Ovary (tissue), 7 donors: ENCODE measurements at regions not wholly inside any gene's neighbourhood (a gene's known extent, or its start where the extent isn't known, plus 50 kb on each side); places are given as distances from the start of the nearest gene placed in this dataset.

ENCODE experiments used
- DNase-seq, 5 donors: peaks; one replicate each; pipeline ENCODE4 v3.0.0-alpha.2; 2019 to 2020
- H3K27ac ChIP-seq, 2 donors: fragments of 200-600 bp; one replicate each; pipeline versions ENCODE4 v1.5.1 to v1.8.0; 2019 to 2022
- H3K27me3 ChIP-seq: fragments of 200-600 bp; one replicate; pipeline ENCODE4 v1.8.0; 2022
- H3K36me3 ChIP-seq: fragments of 200-600 bp; sonication (generic); one replicate; pipeline ENCODE4 v1.5.1; 2019
- H3K4me1 ChIP-seq: one replicate; pipeline ENCODE4 v1.8.1; 2013; ENCODE audit warnings: mild to moderate bottlenecking, moderate library complexity; ENCODE audit not compliant: insufficient read depth
- H3K4me3 ChIP-seq: fragments of 200-600 bp; sonication (generic); one replicate; pipeline ENCODE4 v1.5.1; 2017
- H3K9me3 ChIP-seq, 2 donors: fragments of 200-600 bp in 1 of 2; sonication (generic) in 1 of 2; one replicate each; pipeline versions ENCODE4 v1.5.1 to v1.8.1; 2013 to 2019; ENCODE audit warnings: mild to moderate bottlenecking in 1 of 2, moderate library complexity in 1 of 2
- EP300 ChIP-seq: sonication (generic); formaldehyde crosslinking; IDR thresholded peaks from one replicate; pipeline ENCODE4 v1.6.1; 2017; ENCODE audit warnings: antibody characterized with exemption
- POLR2A ChIP-seq: fragments of 450-650 bp; IDR thresholded peaks from one replicate; pipeline ENCODE4 v1.6.1; 2017; ENCODE audit warnings: antibody characterized with exemption, mild to moderate bottlenecking, moderate library complexity
- WGBS, 3 donors: extraction: QIAGEN DNeasy Blood & Tissue Kit in 1 of 3; methylation state at CpG; one replicate each; pipeline versions ENCODE4 v1.1.5 to v1.1.7; 2013 to 2017; 5-methylcytosine and 5-hydroxymethylcytosine counted together
- intact Hi-C, 4 donors: fragments of 100-400 bp; cut with DNase I; formaldehyde crosslinking; loops; one replicate each; pipeline versions ENCODE4 v1.11.0 to v1.15.1; 2022 to 2023
- TF ChIP-seq, protein P1 (sequence below), 3 donors: fragments of 450-650 bp in 2 of 3; fragments of 200-600 bp in 1 of 3; IDR thresholded peaks; one replicate each; pipeline versions ENCODE4 v1.5.1 to v1.8.0; 2016 to 2022; ENCODE audit warnings: antibody characterized with exemption in 3 of 3, mild to moderate bottlenecking in 1 of 3
- donor health status: DM: no; HTN: no; CAD: no; lungs with moderate emphysema.
- donor health status: DM: no; HTN: no; CAD: no.
- donor health status: Bipolar disorder and iron deficiency.
- donor health status: DM: no; HTN: no; CAD: no.
- donor health status: DM: yes; HTN: yes; CAD: no.

- H3K9me3 ChIP-seq, result no peaks in the 10 kb centered on the region
- H3K4me1 ChIP-seq, result no peaks in the 10 kb centered on the region
- no peaks in the 10 kb centered on the region for H3K36me3 ChIP-seq
- intact Hi-C loops, result no loop called here
- 79 to 86% (median 85%) methylated on average over 5 of the region's 5 CpGs for WGBS, 3 donors
- no peaks in the 10 kb centered on the region for H3K27me3 ChIP-seq
- DNase-seq, result no peak
- no peak overlapping the region for H3K4me3 ChIP-seq
- H3K27ac ChIP-seq, result no peak overlapping the region
- no peak for TF ChIP-seq EP300
- TF ChIP-seq, protein P1, sequence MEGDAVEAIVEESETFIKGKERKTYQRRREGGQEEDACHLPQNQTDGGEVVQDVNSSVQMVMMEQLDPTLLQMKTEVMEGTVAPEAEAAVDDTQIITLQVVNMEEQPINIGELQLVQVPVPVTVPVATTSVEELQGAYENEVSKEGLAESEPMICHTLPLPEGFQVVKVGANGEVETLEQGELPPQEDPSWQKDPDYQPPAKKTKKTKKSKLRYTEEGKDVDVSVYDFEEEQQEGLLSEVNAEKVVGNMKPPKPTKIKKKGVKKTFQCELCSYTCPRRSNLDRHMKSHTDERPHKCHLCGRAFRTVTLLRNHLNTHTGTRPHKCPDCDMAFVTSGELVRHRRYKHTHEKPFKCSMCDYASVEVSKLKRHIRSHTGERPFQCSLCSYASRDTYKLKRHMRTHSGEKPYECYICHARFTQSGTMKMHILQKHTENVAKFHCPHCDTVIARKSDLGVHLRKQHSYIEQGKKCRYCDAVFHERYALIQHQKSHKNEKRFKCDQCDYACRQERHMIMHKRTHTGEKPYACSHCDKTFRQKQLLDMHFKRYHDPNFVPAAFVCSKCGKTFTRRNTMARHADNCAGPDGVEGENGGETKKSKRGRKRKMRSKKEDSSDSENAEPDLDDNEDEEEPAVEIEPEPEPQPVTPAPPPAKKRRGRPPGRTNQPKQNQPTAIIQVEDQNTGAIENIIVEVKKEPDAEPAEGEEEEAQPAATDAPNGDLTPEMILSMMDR (IDR thresholded peaks at IDR 0.05), result no peak
- no peak for TF ChIP-seq POLR2A
These were observed 172.2 kb downstream of the C5orf15 start for GRCh38 chr5:133796186-133796585.

- H3K4me3 ChIP-seq, result no peak overlapping the region
- no peaks in the 10 kb centered on the region for H3K4me1 ChIP-seq
- DNase-seq, result no peak
- no peak for TF ChIP-seq EP300
- no peak for TF ChIP-seq POLR2A
- TF ChIP-seq, protein P1 (IDR thresholded peaks at IDR 0.05), result no peak
- H3K36me3 ChIP-seq, result no peaks in the 10 kb centered on the region
- H3K27me3 ChIP-seq, result no peaks in the 10 kb centered on the region
- H3K27ac ChIP-seq, result no peak overlapping the region
- 65 to 79% (median 72%) methylated on average over 8 of the region's 8 CpGs for WGBS, 3 donors
- H3K9me3 ChIP-seq, result no peaks in the 10 kb centered on the region
- intact Hi-C loops, result no loop called here
These were observed 173.5 kb downstream of the C5orf15 start for GRCh38 chr5:133794771-133795415.

GRCh38 chr5:133793756-133794465 lies 174.5 kb downstream of the C5orf15 start:
- intact Hi-C loops, result no loop called here
- Histone ChIP-seq H3K9me3 (no peaks in the 10 kb centered on the region), H3K4me1 (no peaks in the 10 kb centered on the region), H3K36me3 (no peaks in the 10 kb centered on the region), H3K27me3 (no peaks in the 10 kb centered on the region), H3K27ac (no peak overlapping the region), H3K4me3 (no peak overlapping the region)
- 65 to 75% (median 67%) methylated on average over 8 of the region's 8 CpGs for WGBS, 3 donors
- TF ChIP-seq POLR2A (no peak), EP300 (no peak)
- TF ChIP-seq, protein P1 (IDR thresholded peaks at IDR 0.05), result no peak
- DNase-seq, result no peak

- intact Hi-C loops, result no loop called here
- H3K27me3 ChIP-seq, result no peaks in the 10 kb centered on the region
- WGBS, 3 donors, result 44 to 50% (median 47%) methylated on average over 4 of the region's 4 CpGs
These were observed 175.8 kb downstream of the C5orf15 start for GRCh38 chr5:133792655-133793054.

More at GRCh38 chr5:133792655-133793054, 175.8 kb downstream of the C5orf15 start:
- H3K9me3 ChIP-seq, result no peaks in the 10 kb centered on the region
- TF ChIP-seq EP300 (no peak), POLR2A (no peak)
- TF ChIP-seq, protein P1 (IDR thresholded peaks at IDR 0.05), result no peak
- no peak for DNase-seq
- H3K27ac ChIP-seq, result no peak overlapping the region
- H3K4me1 ChIP-seq, result no peaks in the 10 kb centered on the region
- H3K4me3 ChIP-seq, result no peak overlapping the region
- H3K36me3 ChIP-seq, result no peaks in the 10 kb centered on the region
